ENCODE measurements at regions not wholly inside any gene's neighbourhood (a gene's known extent, or its start where the extent isn't known, plus 50 kb on each side); places are given as distances from the start of the nearest gene placed in this dataset.
A peak's percentile ranks its signal among the peaks of the same experiment; 100 is the strongest.

- DNase-seq (ENCODE audit: low read depth) = no peak
Measured at GRCh38 chr1:222105393-222105737, 363.5 kb upstream of the DUSP10 start.

- no peak for DNase-seq (ENCODE audit: low read depth)
Measured at GRCh38 chr1:222104694-222105392, 363.0 kb upstream of the DUSP10 start.

GRCh38 chr1:222104097-222104496 lies 362.2 kb upstream of the DUSP10 start:
- no peak for DNase-seq (ENCODE audit: low read depth)

- no peak for DNase-seq (ENCODE audit: low read depth)
Measured at GRCh38 chr1:222099746-222100145, 357.9 kb upstream of the DUSP10 start.

- no peak for DNase-seq (ENCODE audit: low read depth)
Measured at GRCh38 chr1:222098404-222098803, 356.5 kb upstream of the DUSP10 start.

GRCh38 chr1:222097588-222097987 lies 355.7 kb upstream of the DUSP10 start:
- no peak for DNase-seq (ENCODE audit: low read depth)

- no peak for DNase-seq (ENCODE audit: low read depth)
Measured at GRCh38 chr1:222096883-222097282, 355.0 kb upstream of the DUSP10 start.

- DNase-seq (ENCODE audit: low read depth) = no peak
Measured at GRCh38 chr1:222096476-222096772, 354.5 kb upstream of the DUSP10 start.

- peak; percentile 42 for DNase-seq (ENCODE audit: low read depth)
Measured at GRCh38 chr1:222095606-222096475, 354.0 kb upstream of the DUSP10 start.

- DNase-seq (ENCODE audit: low read depth) = no peak
Measured at GRCh38 chr1:222093518-222093917, 351.6 kb upstream of the DUSP10 start.

GRCh38 chr1:222090103-222090502 lies 348.2 kb upstream of the DUSP10 start:
- no peak for DNase-seq (ENCODE audit: low read depth)

GRCh38 chr1:222087221-222087920 lies 345.5 kb upstream of the DUSP10 start:
- no peak for DNase-seq (ENCODE audit: low read depth)

GRCh38 chr1:222084996-222085395 lies 343.1 kb upstream of the DUSP10 start:
- no peak for DNase-seq (ENCODE audit: low read depth)

GRCh38 chr1:222084048-222084447 lies 342.2 kb upstream of the DUSP10 start:
- DNase-seq (ENCODE audit: low read depth) = no peak

- DNase-seq (ENCODE audit: low read depth) = no peak
Measured at GRCh38 chr1:222081859-222082258, 340.0 kb upstream of the DUSP10 start.

- DNase-seq (ENCODE audit: low read depth) = no peak
Measured at GRCh38 chr1:222079566-222079965, 337.7 kb upstream of the DUSP10 start.

GRCh38 chr1:222077206-222077605 lies 335.3 kb upstream of the DUSP10 start:
- no peak for DNase-seq (ENCODE audit: low read depth)

GRCh38 chr1:222074317-222074716 lies 332.4 kb upstream of the DUSP10 start:
- DNase-seq (ENCODE audit: low read depth) = no peak

GRCh38 chr1:222073307-222073995 lies 331.6 kb upstream of the DUSP10 start:
- DNase-seq (ENCODE audit: low read depth) = no peak

- no peak for DNase-seq (ENCODE audit: low read depth)
Measured at GRCh38 chr1:222071387-222071786, 329.5 kb upstream of the DUSP10 start.

GRCh38 chr1:222068937-222069336 lies 327.0 kb upstream of the DUSP10 start:
- no peak for DNase-seq (ENCODE audit: low read depth)

GRCh38 chr1:222068101-222068500 lies 326.2 kb upstream of the DUSP10 start:
- no peak for DNase-seq (ENCODE audit: low read depth)

- no peak for DNase-seq (ENCODE audit: low read depth)
Measured at GRCh38 chr1:222066539-222066938, 324.6 kb upstream of the DUSP10 start.
